DOHH2 (cell line): ENCODE measurements at regions not wholly inside any gene's neighbourhood (a gene's known extent, or its start where the extent isn't known, plus 50 kb on each side); places are given as distances from the start of the nearest gene placed in this dataset.

Experiments used
- H3F3A ChIP-seq: fragments of 200-600 bp; sonication (generic), shearing (Covaris generic); 2 replicates; pipeline ENCODE4 v1.6.0; 2016; ENCODE audit warnings: antibody characterized with exemption, mild to moderate bottlenecking; ENCODE audit not compliant: control insufficient read depth, insufficient read depth
- H3K27ac ChIP-seq: fragments of 200-600 bp; sonication (generic); 2 replicates; pipeline ENCODE4 v1.5.1; 2014; ENCODE audit warnings: low read depth, mild to moderate bottlenecking, low read length, moderate library complexity
- H3K27me3 ChIP-seq: fragments of 200-600 bp; sonication (generic); 2 replicates; pipeline ENCODE4 v1.6.1; 2014; ENCODE audit warnings: mild to moderate bottlenecking, low read length, mixed read lengths; ENCODE audit not compliant: control insufficient read depth
- H3K36me3 ChIP-seq: fragments of 200-600 bp; sonication (generic); 2 replicates; pipeline ENCODE4 v1.6.1; 2014; ENCODE audit warnings: mild to moderate bottlenecking, low read length, moderate library complexity, mixed read lengths; ENCODE audit not compliant: control insufficient read depth
- H3K4me1 ChIP-seq: fragments of 200-600 bp; sonication (generic); 2 replicates; pipeline ENCODE4 v1.6.1; 2014; ENCODE audit warnings: mild to moderate bottlenecking, low read length, mixed read lengths; ENCODE audit not compliant: control insufficient read depth
- H3K4me2 ChIP-seq: fragments of 200-600 bp; sonication (generic); 2 replicates; pipeline ENCODE4 v1.6.0; 2014; ENCODE audit warnings: mild to moderate bottlenecking, low read length, moderate library complexity
- H3K4me3 ChIP-seq: fragments of 200-600 bp; sonication (generic); 2 replicates; pipeline ENCODE4 v1.5.1; 2014; ENCODE audit warnings: mild to moderate bottlenecking, low read length, mixed read lengths
- H3K79me2 ChIP-seq: fragments of 200-600 bp; sonication (generic); 2 replicates; pipeline ENCODE4 v1.6.1; 2014; ENCODE audit warnings: mild to moderate bottlenecking, low read length, mixed read lengths; ENCODE audit not compliant: control insufficient read depth
- H3K9me2 ChIP-seq: fragments of 200-600 bp; sonication (generic); replicated peaks from 2 replicates; pipeline ENCODE4 v1.6.1; 2014; ENCODE audit warnings: mild to moderate bottlenecking, low read length, mixed read lengths; ENCODE audit not compliant: control insufficient read depth
- H3K9me3 ChIP-seq: fragments of 200-600 bp; sonication (generic); 2 replicates; pipeline ENCODE4 v1.6.1; 2014; ENCODE audit warnings: antibody characterized with exemption, low read length, mixed read lengths; ENCODE audit not compliant: control insufficient read depth, insufficient read depth
- H4K20me1 ChIP-seq: fragments of 200-600 bp; sonication (generic); 2 replicates; pipeline ENCODE4 v1.6.0; 2014; ENCODE audit warnings: low read depth, mild to moderate bottlenecking, antibody characterized with exemption, low read length, moderate library complexity; ENCODE audit not compliant: control insufficient read depth, insufficient read depth
- CTCF ChIP-seq: fragments of 200-600 bp; sonication (generic); IDR thresholded peaks from one replicate; pipeline ENCODE4 v1.5.1; 2014; ENCODE audit warnings: antibody characterized with exemption, mild to moderate bottlenecking, low read depth, low read length; ENCODE audit not compliant: poor library complexity, severe bottlenecking
- EZH2phosphoT487 ChIP-seq: fragments of 200-600 bp; sonication (generic); IDR thresholded peaks from 2 replicates; pipeline ENCODE4 v1.6.1; 2017; ENCODE audit warnings: borderline replicate concordance, mild to moderate bottlenecking, antibody characterized with exemption, low read length, moderate library complexity, mixed read lengths

DNA sequence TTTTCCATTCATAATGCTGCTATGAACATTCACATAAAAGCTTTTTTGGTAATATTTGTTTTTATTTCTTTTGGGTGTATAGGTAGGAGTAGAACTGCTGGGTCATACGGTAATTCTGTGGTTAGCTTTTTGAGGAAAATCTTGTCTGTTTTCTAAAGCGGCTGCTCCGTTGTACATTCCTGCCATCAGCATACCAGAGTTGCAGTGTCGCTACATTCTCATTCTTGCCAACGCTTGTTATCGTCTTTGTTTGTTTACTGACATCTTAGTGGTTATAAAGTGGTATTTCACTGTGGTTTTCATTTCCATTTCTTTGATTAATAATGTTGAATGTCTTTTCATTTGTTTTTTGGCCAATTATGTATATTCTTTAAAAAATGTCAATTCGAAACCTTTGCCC, 469.8 kb upstream of the ZP4 start:
- H3K4me2 ChIP-seq: no peak overlapping the region
- TF ChIP-seq CTCF (no peak), EZH2phosphoT487 (no peak)
- H3F3A ChIP-seq: no peaks in the 10 kb centered on the region
- H3K27me3 ChIP-seq: no peaks in the 10 kb centered on the region
- H3K36me3 ChIP-seq: no peaks in the 10 kb centered on the region
- no peak overlapping the region for H3K27ac ChIP-seq
- H3K9me3 ChIP-seq: no peaks in the 10 kb centered on the region
- no peaks in the 10 kb centered on the region for H3K79me2 ChIP-seq
- no peaks in the 10 kb centered on the region for H3K4me1 ChIP-seq
- H4K20me1 ChIP-seq: no peaks in the 10 kb centered on the region
- no peaks in the 10 kb centered on the region for H3K9me2 ChIP-seq
- no peak overlapping the region for H3K4me3 ChIP-seq

- Histone ChIP-seq H3K9me2 (no peaks in the 10 kb centered on the region), H3K4me1 (no peaks in the 10 kb centered on the region), H3F3A (no peaks in the 10 kb centered on the region), H3K27me3 (no peaks in the 10 kb centered on the region), H3K4me3 (no peak overlapping the region), H3K79me2 (no peaks in the 10 kb centered on the region), H3K4me2 (no peak overlapping the region), H4K20me1 (no peaks in the 10 kb centered on the region), H3K9me3 (no peaks in the 10 kb centered on the region), H3K36me3 (no peaks in the 10 kb centered on the region), H3K27ac (no peak overlapping the region)
- TF ChIP-seq EZH2phosphoT487 (no peak), CTCF (no peak)
These were observed 459.7 kb upstream of the ZP4 start for GRCh38 chr1:238350471-238350870.

GRCh38 chr1:238346340-238346739, 455.6 kb upstream of the ZP4 start:
- Histone ChIP-seq H3K9me2 (no peaks in the 10 kb centered on the region), H3K36me3 (no peaks in the 10 kb centered on the region), H3K79me2 (no peaks in the 10 kb centered on the region), H3K27ac (no peak overlapping the region), H3K9me3 (no peaks in the 10 kb centered on the region), H3K27me3 (no peaks in the 10 kb centered on the region), H3K4me3 (no peak overlapping the region), H3F3A (no peaks in the 10 kb centered on the region), H4K20me1 (no peaks in the 10 kb centered on the region), H3K4me1 (no peaks in the 10 kb centered on the region), H3K4me2 (no peak overlapping the region)
- TF ChIP-seq EZH2phosphoT487: no peak
- TF ChIP-seq CTCF: no peak

- Histone ChIP-seq H3K4me2 (no peak overlapping the region), H3K27me3 (no peaks in the 10 kb centered on the region), H3K9me2 (no peaks in the 10 kb centered on the region), H3K36me3 (no peaks in the 10 kb centered on the region), H3K4me3 (no peak overlapping the region), H3K27ac (no peak overlapping the region), H3K79me2 (no peaks in the 10 kb centered on the region), H3F3A (no peaks in the 10 kb centered on the region), H3K4me1 (no peaks in the 10 kb centered on the region; the same call in 1 of the 2 replicates), H4K20me1 (no peaks in the 10 kb centered on the region), H3K9me3 (no peaks in the 10 kb centered on the region)
- TF ChIP-seq EZH2phosphoT487 (no peak), CTCF (no peak)
These were observed 455.1 kb upstream of the ZP4 start for GRCh38 chr1:238345837-238346236.
